ENCODE measurements at regions not wholly inside any gene's neighbourhood (a gene's known extent, or its start where the extent isn't known, plus 50 kb on each side); places are given as distances from the start of the nearest gene placed in this dataset.

- H3K4me3 ChIP-seq (ENCODE audit: low read length), result no peak overlapping the region
- no peak for DNase-seq (ENCODE audit: low read depth)
- no peak for TF ChIP-seq CTCF (IDR thresholded peaks at IDR 0.05; ENCODE audit: insufficient read depth, low read depth, low read length, missing control alignments)
These were observed 107.2 kb upstream of the PARD3B start for GRCh38 chr2:204437815-204438756.

GRCh38 chr2:204441316-204441715 is 104.0 kb upstream of the PARD3B start:
- no peak for DNase-seq (ENCODE audit: low read depth)
- no peak overlapping the region for H3K4me3 ChIP-seq (ENCODE audit: low read length)
- TF ChIP-seq CTCF (IDR thresholded peaks at IDR 0.05; ENCODE audit: insufficient read depth, low read depth, low read length, missing control alignments), result no peak

GRCh38 chr2:204445149-204445548 is 100.1 kb upstream of the PARD3B start:
- no peak for DNase-seq (ENCODE audit: low read depth)
- no peak overlapping the region for H3K4me3 ChIP-seq (ENCODE audit: low read length)
- no peak for TF ChIP-seq CTCF (IDR thresholded peaks at IDR 0.05; ENCODE audit: insufficient read depth, low read depth, low read length, missing control alignments)

GRCh38 chr2:204447722-204448121 is 97.6 kb upstream of the PARD3B start:
- TF ChIP-seq CTCF (IDR thresholded peaks at IDR 0.05; ENCODE audit: insufficient read depth, low read depth, low read length, missing control alignments), result no peak
- no peak for DNase-seq (ENCODE audit: low read depth)
- H3K4me3 ChIP-seq (ENCODE audit: low read length), result no peak overlapping the region

- DNase-seq (ENCODE audit: low read depth), result no peak
- H3K4me3 ChIP-seq (ENCODE audit: low read length), result no peak overlapping the region
- TF ChIP-seq CTCF (IDR thresholded peaks at IDR 0.05; ENCODE audit: insufficient read depth, low read depth, low read length, missing control alignments), result no peak
These were observed 95.3 kb upstream of the PARD3B start for GRCh38 chr2:204449977-204450376.

- no peak overlapping the region for H3K4me3 ChIP-seq (ENCODE audit: low read length)
- TF ChIP-seq CTCF (IDR thresholded peaks at IDR 0.05; ENCODE audit: insufficient read depth, low read depth, low read length, missing control alignments), result no peak
- DNase-seq (ENCODE audit: low read depth), result no peak
These were observed 93.5 kb upstream of the PARD3B start for GRCh38 chr2:204451766-204452165.

Data from epithelial cell of esophagus (primary cell).